GM18951 (cell line): ENCODE measurements at regions not wholly inside any gene's neighbourhood (a gene's known extent, or its start where the extent isn't known, plus 50 kb on each side); places are given as distances from the start of the nearest gene placed in this dataset.

Experiments used
- POLR2A ChIP-seq: IDR thresholded peaks from 4 replicates; pipeline ENCODE4 v1.6.1; 2011; ENCODE audit warnings: mild to moderate bottlenecking; ENCODE audit not compliant: insufficient read length, insufficient read depth; ENCODE audit errors: extremely low read depth
- in situ Hi-C: fragments of 300-500 bp; cut with MboI; formaldehyde crosslinking; loops from one replicate; pipeline ENCODE4 v1.12.0; 2022; ENCODE audit warnings: low sequenced_read_pairs, mixed read lengths, inconsistent platforms; ENCODE audit not compliant: unreplicated experiment

DNA sequence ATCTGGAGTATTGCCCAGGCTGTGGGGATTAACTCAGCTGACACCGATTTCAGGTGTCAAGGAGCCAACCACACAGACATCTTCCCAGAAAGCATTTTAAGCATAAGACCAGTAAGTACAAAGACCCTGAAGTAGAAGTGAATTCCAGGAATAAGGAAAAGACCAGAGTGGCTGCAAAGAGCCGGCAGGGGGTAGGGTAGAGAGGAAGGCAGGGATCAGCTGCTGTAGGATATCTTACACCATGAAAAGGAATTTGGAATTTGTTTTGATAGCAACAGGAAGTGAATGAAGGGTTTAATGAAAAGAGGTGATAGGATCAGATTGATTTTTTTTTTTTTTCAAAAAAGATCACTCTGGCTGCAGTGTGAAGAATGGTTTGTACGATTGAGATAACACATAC, 113.6 kb upstream of the PPARGC1A start:
- in situ Hi-C loops, result no loop called here
- TF ChIP-seq POLR2A, result no peak

GRCh38 chr4:24002330-24002966, 112.6 kb upstream of the PPARGC1A start:
- in situ Hi-C loops, result no loop called here
- TF ChIP-seq POLR2A, result no peak

DNA sequence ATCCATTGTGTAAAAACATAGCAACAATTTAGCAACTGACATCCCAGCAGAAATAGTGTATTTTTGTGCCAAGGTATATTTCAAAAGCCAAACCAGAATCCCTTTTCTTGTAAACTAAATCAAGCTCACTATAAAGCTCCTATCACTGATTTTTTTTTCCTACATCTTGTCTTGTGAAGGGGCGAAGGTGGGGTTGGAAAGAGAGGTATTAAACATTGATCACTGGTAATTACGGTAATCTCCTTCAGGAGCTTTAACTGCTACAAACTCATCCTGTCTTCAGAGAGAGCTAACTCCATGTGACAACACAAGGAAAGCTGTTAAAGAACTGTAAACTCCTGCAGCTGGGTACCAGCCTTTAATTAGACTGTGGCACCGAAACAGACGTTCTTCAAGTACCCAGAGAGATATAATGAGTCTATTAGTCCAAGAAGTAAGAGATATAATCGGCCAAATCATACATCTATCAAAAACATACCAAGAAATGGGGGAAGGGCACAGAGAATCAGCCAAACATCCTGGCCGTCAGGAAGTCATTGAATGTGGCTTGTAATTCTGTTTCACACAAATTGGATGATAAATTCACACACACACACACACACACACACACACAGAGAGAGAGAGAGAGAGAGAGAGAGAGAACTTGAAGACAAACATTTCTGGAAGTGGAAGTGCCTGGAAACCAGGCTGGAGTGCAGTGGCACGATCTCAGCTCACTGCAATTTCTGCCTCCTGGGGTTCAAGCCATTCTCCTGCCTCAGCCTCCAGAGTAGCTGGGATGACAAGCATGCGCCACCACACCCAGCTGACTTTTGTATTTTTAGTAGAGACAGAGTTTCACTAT, 111.9 kb upstream of the PPARGC1A start:
- TF ChIP-seq POLR2A, result no peak
- in situ Hi-C loops, result no loop called here

- TF ChIP-seq POLR2A, result no peak
- in situ Hi-C loops, result no loop called here
These were observed 110.6 kb upstream of the PPARGC1A start for GRCh38 chr4:24000470-24000831.

- in situ Hi-C loops, result no loop called here
- no peak for TF ChIP-seq POLR2A
These were observed 110.0 kb upstream of the PPARGC1A start for GRCh38 chr4:23999714-24000469.

- in situ Hi-C loops, result no loop called here
- no peak for TF ChIP-seq POLR2A
These were observed 103.5 kb upstream of the PPARGC1A start for GRCh38 chr4:23993373-23993772.

- no peak for TF ChIP-seq POLR2A
- in situ Hi-C loops, result no loop called here
These were observed 101.6 kb upstream of the PPARGC1A start for GRCh38 chr4:23991444-23991843.

GRCh38 chr4:23986270-23986669, 96.4 kb upstream of the PPARGC1A start:
- in situ Hi-C loops, result no loop called here
- no peak for TF ChIP-seq POLR2A

GRCh38 chr4:23981328-23981727, 91.5 kb upstream of the PPARGC1A start:
- in situ Hi-C loops, result no loop called here
- TF ChIP-seq POLR2A, result no peak

DNA sequence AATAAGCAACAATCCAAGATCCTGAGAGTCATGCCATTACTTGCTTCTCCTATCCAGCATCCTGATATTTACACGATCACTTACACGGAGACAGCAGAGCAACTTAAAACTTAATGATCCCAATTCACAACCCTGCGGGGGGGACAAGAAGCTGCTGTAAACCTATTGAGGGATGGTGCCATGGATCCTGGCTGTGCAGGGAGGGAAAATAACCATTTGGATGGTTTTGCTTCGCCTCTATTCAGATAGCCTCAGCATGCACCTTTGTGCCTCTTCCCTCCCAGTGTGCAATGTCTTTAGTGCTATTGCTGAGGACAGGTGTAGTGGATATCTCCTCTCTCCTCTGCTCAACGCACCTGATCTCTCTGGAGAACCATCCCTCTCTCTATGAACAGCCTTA, 89.7 kb upstream of the PPARGC1A start:
- TF ChIP-seq POLR2A, result no peak
- in situ Hi-C loops, result no loop called here

DNA sequence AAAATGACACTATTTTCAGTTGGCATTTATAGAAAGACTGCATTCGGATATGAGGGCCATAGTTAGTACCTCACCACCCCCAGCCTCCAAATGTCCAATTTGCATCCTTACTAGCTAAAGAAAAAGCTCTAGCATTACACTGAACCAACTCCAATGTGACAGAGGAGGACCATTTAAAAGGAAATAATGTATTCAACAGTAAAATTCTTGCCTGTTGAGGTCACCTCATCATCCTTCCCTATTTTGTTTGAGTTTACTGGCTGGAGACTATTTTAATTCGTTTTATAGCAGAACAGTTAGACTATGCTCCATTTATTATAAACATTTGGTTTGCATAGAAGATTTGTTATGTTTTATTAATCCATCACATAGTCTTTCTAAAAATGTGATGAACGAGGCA, 88.2 kb upstream of the PPARGC1A start:
- no peak for TF ChIP-seq POLR2A
- in situ Hi-C loops, result no loop called here

- TF ChIP-seq POLR2A, result no peak
These were observed 86.6 kb upstream of the PPARGC1A start for GRCh38 chr4:23976423-23976822.

DNA sequence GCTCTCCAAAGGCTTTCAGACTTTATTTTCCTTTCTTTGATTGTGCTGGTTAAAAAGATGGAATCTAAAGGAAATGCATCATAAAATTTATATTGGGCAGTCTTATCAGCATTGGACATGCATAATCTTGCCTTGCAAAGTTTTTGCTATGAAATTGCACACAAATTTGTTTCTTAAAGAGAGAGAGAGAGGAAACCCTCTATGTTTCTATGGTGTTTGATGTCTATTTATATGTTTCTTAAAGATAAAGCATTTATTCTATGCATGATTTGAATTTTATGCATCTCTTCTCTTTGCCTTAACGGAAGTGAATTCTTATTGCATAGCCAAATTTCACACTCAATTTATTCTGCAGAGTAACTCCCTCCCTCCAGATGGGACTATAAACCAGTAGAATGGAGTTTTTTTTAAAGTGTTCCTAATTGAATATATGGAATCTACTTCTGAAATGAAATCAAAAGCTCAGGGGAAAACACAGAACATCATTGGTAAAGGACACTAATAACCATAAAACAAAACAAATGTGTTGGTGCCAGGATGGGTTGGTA, 83.5 kb upstream of the PPARGC1A start:
- in situ Hi-C loops, result no loop called here
- no peak for TF ChIP-seq POLR2A

More at GRCh38 chr4:23976423-23976822, 86.6 kb upstream of the PPARGC1A start:
- in situ Hi-C loops, result no loop called here
